GM12878 (cell line): ENCODE measurements at regions not wholly inside any gene's neighbourhood (a gene's known extent, or its start where the extent isn't known, plus 50 kb on each side); places are given as distances from the start of the nearest gene placed in this dataset.

Source experiments
- CBX3 ChIP-seq: fragments of 200-600 bp; sonication (generic); IDR thresholded peaks from 2 replicates; pipeline ENCODE4 v1.6.1; 2016; ENCODE audit warnings: low read depth, borderline replicate concordance
- CTCF ChIP-seq, 3 experiments: IDR thresholded peaks in 2 of 3; conservative IDR thresholded peaks in 1 of 3; 2 replicates each; pipeline ENCODE4 v1.5.1; 2011; ENCODE audit warnings: low read depth in 3 of 3, low read length in 3 of 3, mild to moderate bottlenecking in 3 of 3, control low read depth in 2 of 3, moderate library complexity in 2 of 3, inconsistent platforms in 1 of 3, mixed read lengths in 1 of 3; ENCODE audit not compliant: control insufficient read depth in 2 of 3, insufficient read depth in 1 of 3; ENCODE audit errors: extremely low read depth in 1 of 3
- EED ChIP-seq: sonication (generic); IDR thresholded peaks from 2 replicates; pipeline ENCODE4 v1.6.1; 2016; ENCODE audit warnings: antibody characterized with exemption, low read depth
- IRF5 ChIP-seq: fragments of 450-650 bp; IDR thresholded peaks from 2 replicates; pipeline ENCODE4 v1.6.1; 2017; ENCODE audit warnings: borderline replicate concordance
- MXI1 ChIP-seq: fragments of 150-350 bp; IDR thresholded peaks from 2 replicates; pipeline ENCODE4 v1.6.1; 2011; ENCODE audit warnings: low read depth, mild to moderate bottlenecking, inconsistent platforms, low read length, improper control_type of control experiment
- RFX5 ChIP-seq: IDR thresholded peaks from 2 replicates; pipeline ENCODE4 v1.6.1; 2011; ENCODE audit warnings: low read depth, low read length, improper control_type of control experiment
- SP1 ChIP-seq: IDR thresholded peaks from one replicate; pipeline ENCODE4 v1.6.1; 2011; ENCODE audit warnings: low read depth, low read length
- TCF12 ChIP-seq: IDR thresholded peaks from 2 replicates; pipeline ENCODE4 v1.6.1; 2011; ENCODE audit warnings: low read depth, mild to moderate bottlenecking, low read length
- TF ChIP-seq, protein P1 (sequence below): fragments of 450-650 bp; IDR thresholded peaks from 2 replicates; pipeline ENCODE4 v1.6.1; 2017; ENCODE audit warnings: antibody characterized with exemption, mild to moderate bottlenecking, moderate library complexity
- TF ChIP-seq, protein P2 (sequence below): fragments of 150-350 bp; IDR thresholded peaks from 2 replicates; pipeline ENCODE4 v1.6.1; 2016; ENCODE audit warnings: low read depth, low read length

DNA sequence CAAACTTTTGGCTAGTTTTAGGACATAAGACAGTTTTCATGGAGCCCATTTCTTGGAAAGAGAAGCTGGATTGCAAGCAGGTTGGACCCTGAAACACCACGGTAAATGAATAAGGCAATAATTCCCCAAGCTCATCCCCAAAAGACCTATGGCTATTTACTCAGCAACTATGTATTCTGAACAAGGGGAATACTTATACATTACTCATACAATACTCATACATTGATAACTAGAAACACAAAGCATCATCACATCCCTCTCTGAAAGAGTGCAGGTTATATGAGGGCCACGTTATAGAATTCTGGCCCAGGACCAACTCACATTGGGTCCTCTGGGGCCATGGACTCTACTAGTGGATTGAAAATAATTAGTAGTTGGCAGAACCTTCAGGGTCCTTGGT, 154.8 kb downstream of the TMX3 start:
- no peak for TF ChIP-seq TCF12
- TF ChIP-seq, protein P1, sequence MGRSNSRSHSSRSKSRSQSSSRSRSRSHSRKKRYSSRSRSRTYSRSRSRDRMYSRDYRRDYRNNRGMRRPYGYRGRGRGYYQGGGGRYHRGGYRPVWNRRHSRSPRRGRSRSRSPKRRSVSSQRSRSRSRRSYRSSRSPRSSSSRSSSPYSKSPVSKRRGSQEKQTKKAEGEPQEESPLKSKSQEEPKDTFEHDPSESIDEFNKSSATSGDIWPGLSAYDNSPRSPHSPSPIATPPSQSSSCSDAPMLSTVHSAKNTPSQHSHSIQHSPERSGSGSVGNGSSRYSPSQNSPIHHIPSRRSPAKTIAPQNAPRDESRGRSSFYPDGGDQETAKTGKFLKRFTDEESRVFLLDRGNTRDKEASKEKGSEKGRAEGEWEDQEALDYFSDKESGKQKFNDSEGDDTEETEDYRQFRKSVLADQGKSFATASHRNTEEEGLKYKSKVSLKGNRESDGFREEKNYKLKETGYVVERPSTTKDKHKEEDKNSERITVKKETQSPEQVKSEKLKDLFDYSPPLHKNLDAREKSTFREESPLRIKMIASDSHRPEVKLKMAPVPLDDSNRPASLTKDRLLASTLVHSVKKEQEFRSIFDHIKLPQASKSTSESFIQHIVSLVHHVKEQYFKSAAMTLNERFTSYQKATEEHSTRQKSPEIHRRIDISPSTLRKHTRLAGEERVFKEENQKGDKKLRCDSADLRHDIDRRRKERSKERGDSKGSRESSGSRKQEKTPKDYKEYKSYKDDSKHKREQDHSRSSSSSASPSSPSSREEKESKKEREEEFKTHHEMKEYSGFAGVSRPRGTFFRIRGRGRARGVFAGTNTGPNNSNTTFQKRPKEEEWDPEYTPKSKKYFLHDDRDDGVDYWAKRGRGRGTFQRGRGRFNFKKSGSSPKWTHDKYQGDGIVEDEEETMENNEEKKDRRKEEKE = no peak
- TF ChIP-seq MXI1 = no peak
- TF ChIP-seq SP1 = no peak
- TF ChIP-seq RFX5 = no peak
- TF ChIP-seq, protein P2, sequence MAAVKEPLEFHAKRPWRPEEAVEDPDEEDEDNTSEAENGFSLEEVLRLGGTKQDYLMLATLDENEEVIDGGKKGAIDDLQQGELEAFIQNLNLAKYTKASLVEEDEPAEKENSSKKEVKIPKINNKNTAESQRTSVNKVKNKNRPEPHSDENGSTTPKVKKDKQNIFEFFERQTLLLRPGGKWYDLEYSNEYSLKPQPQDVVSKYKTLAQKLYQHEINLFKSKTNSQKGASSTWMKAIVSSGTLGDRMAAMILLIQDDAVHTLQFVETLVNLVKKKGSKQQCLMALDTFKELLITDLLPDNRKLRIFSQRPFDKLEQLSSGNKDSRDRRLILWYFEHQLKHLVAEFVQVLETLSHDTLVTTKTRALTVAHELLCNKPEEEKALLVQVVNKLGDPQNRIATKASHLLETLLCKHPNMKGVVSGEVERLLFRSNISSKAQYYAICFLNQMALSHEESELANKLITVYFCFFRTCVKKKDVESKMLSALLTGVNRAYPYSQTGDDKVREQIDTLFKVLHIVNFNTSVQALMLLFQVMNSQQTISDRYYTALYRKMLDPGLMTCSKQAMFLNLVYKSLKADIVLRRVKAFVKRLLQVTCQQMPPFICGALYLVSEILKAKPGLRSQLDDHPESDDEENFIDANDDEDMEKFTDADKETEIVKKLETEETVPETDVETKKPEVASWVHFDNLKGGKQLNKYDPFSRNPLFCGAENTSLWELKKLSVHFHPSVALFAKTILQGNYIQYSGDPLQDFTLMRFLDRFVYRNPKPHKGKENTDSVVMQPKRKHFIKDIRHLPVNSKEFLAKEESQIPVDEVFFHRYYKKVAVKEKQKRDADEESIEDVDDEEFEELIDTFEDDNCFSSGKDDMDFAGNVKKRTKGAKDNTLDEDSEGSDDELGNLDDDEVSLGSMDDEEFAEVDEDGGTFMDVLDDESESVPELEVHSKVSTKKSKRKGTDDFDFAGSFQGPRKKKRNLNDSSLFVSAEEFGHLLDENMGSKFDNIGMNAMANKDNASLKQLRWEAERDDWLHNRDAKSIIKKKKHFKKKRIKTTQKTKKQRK = no peak
- no peak for TF ChIP-seq EED
- TF ChIP-seq CBX3 = no peak
- TF ChIP-seq CTCF (IDR thresholded peaks at IDR 0.05 in 2 of 3, conservative IDR thresholded peaks at IDR 0.05 in 1 of 3; ENCODE audit: control insufficient read depth in 2 of 3, extremely low read depth in 1 of 3, insufficient read depth in 1 of 3, low read depth in 3 of 3, low read length in 3 of 3) = no peak
- TF ChIP-seq IRF5 = no peak
